ENCODE measurements at regions not wholly inside any gene's neighbourhood (a gene's known extent, or its start where the extent isn't known, plus 50 kb on each side); places are given as distances from the start of the nearest gene placed in this dataset.
A peak's percentile ranks its signal among the peaks of the same experiment; 100 is the strongest.

GRCh38 chr14:97280526-97280925 is 483.3 kb downstream of the VRK1 start:
- intact Hi-C loops (cut with DNase I) = no loop called here
- Histone ChIP-seq H3K4me3 (no peak overlapping the region), H3K27me3 (peaks cover 0 to 18% (median 0%) of the 10 kb centered on the region in 4 donors), H3K36me3 (no peaks in the 10 kb centered on the region), H3K9me3 (no peaks in the 10 kb centered on the region), H3K27ac (replicated peaks in 1 of 4) (no peak overlapping the region), H3K4me1 (no peaks in the 10 kb centered on the region)
- peak; percentile 50 for DNase-seq (ENCODE audit: extremely low spot score)
- WGBS = 79% methylated on average over 10 of the region's 10 CpGs
- TF ChIP-seq POLR2AphosphoS5 (IDR thresholded peaks at IDR 0.05) (no peak), POLR2A (IDR thresholded peaks at IDR 0.05; ENCODE audit: low read depth) (no peak), EP300 (IDR thresholded peaks at IDR 0.05) (no peak), CTCF (IDR thresholded peaks at IDR 0.05) (no peak)

GRCh38 chr14:97281741-97282140 is 484.6 kb downstream of the VRK1 start:
- Histone ChIP-seq H3K4me1 (no peaks in the 10 kb centered on the region), H3K27ac (replicated peaks in 1 of 4) (no peak overlapping the region), H3K36me3 (no peaks in the 10 kb centered on the region), H3K4me3 (no peak overlapping the region), H3K27me3 (peaks cover 0 to 18% (median 0%) of the 10 kb centered on the region in 4 donors), H3K9me3 (no peaks in the 10 kb centered on the region)
- intact Hi-C loops (cut with DNase I) = no loop called here
- no peak for DNase-seq (ENCODE audit: extremely low spot score)
- 67% methylated on average over 3 of the region's 3 CpGs for WGBS
- no peak for TF ChIP-seq POLR2A (IDR thresholded peaks at IDR 0.05; ENCODE audit: low read depth)
- TF ChIP-seq CTCF (IDR thresholded peaks at IDR 0.05) = no peak
- no peak for TF ChIP-seq EP300 (IDR thresholded peaks at IDR 0.05)
- no peak for TF ChIP-seq POLR2AphosphoS5 (IDR thresholded peaks at IDR 0.05)

GRCh38 chr14:97282210-97283004 is 485.2 kb downstream of the VRK1 start:
- peak; percentile 72 for DNase-seq (ENCODE audit: extremely low spot score)
- 68% methylated on average over 7 of the region's 7 CpGs for WGBS
- Histone ChIP-seq H3K4me3 (no peak overlapping the region), H3K27ac (replicated peaks in 1 of 4) (no peak overlapping the region), H3K9me3 (no peaks in the 10 kb centered on the region), H3K27me3 (peaks cover 0 to 19% (median 0%) of the 10 kb centered on the region in 4 donors), H3K36me3 (no peaks in the 10 kb centered on the region), H3K4me1 (no peaks in the 10 kb centered on the region)
- intact Hi-C loops (cut with DNase I) = no loop called here
- TF ChIP-seq POLR2A (IDR thresholded peaks at IDR 0.05; ENCODE audit: low read depth) (no peak), CTCF (IDR thresholded peaks at IDR 0.05) (no peak), EP300 (IDR thresholded peaks at IDR 0.05) (no peak), POLR2AphosphoS5 (IDR thresholded peaks at IDR 0.05) (no peak)

- 84% methylated on average over 9 of the region's 9 CpGs for WGBS
Measured at GRCh38 chr14:97283005-97283403, 485.8 kb downstream of the VRK1 start.

More at GRCh38 chr14:97283005-97283403, 485.8 kb downstream of the VRK1 start:
- no peaks in the 10 kb centered on the region for H3K9me3 ChIP-seq
- peaks cover 0 to 15% (median 0%) of the 10 kb centered on the region in 4 donors for H3K27me3 ChIP-seq
- intact Hi-C loops (cut with DNase I) = no loop called here
- no peaks in the 10 kb centered on the region for H3K4me1 ChIP-seq
- no peak overlapping the region for H3K27ac ChIP-seq (replicated peaks in 1 of 4)
- DNase-seq (ENCODE audit: extremely low spot score) = peak; percentile 34
- TF ChIP-seq EP300 (IDR thresholded peaks at IDR 0.05) = no peak
- no peak for TF ChIP-seq CTCF (IDR thresholded peaks at IDR 0.05)
- no peak for TF ChIP-seq POLR2A (IDR thresholded peaks at IDR 0.05; ENCODE audit: low read depth)
- no peak for TF ChIP-seq POLR2AphosphoS5 (IDR thresholded peaks at IDR 0.05)
- no peak overlapping the region for H3K4me3 ChIP-seq
- no peaks in the 10 kb centered on the region for H3K36me3 ChIP-seq
